Effector memory CD8-positive, alpha-beta T cell (primary cell): ENCODE measurements at regions not wholly inside any gene's neighbourhood (a gene's known extent, or its start where the extent isn't known, plus 50 kb on each side); places are given as distances from the start of the nearest gene placed in this dataset.

Experiments used
- ATAC-seq: fragments of 150-1000 bp; cut with Tn5 transposase; replicated peaks from 2 replicates; pipeline ENCODE4 v1.10.0; 2021; ENCODE audit warnings: mild to moderate bottlenecking, moderate library complexity
- DNase-seq, 3 experiments: peaks; one replicate each; pipeline ENCODE4 v3.0.0; 2021
- H3K27ac Mint-ChIP-seq, 2 donors: one replicate each; pipeline ENCODE4 v1.8.0; 2022; ENCODE audit warnings: mild to moderate bottlenecking in 2 of 2, mixed read lengths in 2 of 2, moderate library complexity in 2 of 2
- H3K27me3 Mint-ChIP-seq, 2 donors: one replicate each; pipeline ENCODE4 v1.8.0; 2022; ENCODE audit warnings: mixed read lengths in 2 of 2
- H3K36me3 Mint-ChIP-seq: one replicate; pipeline ENCODE4 v1.8.0; 2022; ENCODE audit warnings: mild to moderate bottlenecking, moderate library complexity, mixed read lengths; ENCODE audit not compliant: insufficient read depth
- H3K4me1 Mint-ChIP-seq, 2 donors: one replicate each; pipeline ENCODE4 v1.8.0; 2022; ENCODE audit warnings: low read depth in 2 of 2, mixed read lengths in 2 of 2
- H3K4me3 Mint-ChIP-seq, 2 donors: one replicate each; pipeline ENCODE4 v1.8.0; 2022; ENCODE audit warnings: mild to moderate bottlenecking in 2 of 2, mixed read lengths in 2 of 2, moderate library complexity in 2 of 2
- H3K9me3 Mint-ChIP-seq, 2 donors: one replicate each; pipeline ENCODE4 v1.8.0; 2022; ENCODE audit warnings: mixed read lengths in 2 of 2

DNA sequence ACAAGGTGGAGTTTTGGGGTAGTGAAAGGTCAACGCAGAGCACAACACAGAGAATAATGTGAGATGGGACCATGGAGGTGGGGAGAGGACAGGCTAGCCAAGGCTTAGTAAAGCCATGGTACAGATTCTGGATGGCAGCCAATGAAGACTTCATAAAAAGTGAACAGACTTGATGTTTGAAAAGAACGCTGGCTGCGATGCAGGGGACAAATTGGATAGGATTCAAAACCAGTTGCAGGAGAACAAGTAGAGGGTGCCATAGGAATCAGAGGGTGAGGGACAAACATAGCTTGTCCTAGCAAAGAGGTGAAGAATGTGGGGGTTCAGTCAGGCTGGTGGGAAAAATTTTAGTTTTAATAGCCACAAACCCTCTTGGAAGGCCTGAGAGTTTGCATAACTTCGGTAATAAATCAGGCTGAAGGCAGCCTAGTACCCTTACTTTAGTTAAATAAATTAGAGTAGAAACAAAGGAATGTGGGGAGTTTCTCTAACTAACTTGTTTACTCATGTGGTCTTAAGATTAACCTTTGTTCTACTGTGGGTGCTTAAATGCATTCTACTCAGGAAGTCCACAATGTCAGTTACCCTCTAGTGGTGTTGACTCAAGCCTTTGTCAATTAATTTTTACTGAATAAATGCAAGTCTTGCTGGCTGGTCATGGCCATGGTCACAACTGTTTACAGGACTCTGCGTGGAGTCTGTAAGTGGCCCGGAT lies 216.4 kb downstream of the C6orf118 start:
- ATAC-seq (no peak), DNase-seq (no peak)
- peaks cover 11 to 20% of the 10 kb centered on the region in 2 donors for H3K9me3 Mint-ChIP-seq
- no peak overlapping the region for H3K4me3 Mint-ChIP-seq
- H3K27me3 Mint-ChIP-seq, result no peaks in the 10 kb centered on the region
- H3K4me1 Mint-ChIP-seq, result no peaks in the 10 kb centered on the region
- H3K36me3 Mint-ChIP-seq, result no peaks in the 10 kb centered on the region
- H3K27ac Mint-ChIP-seq, result no peak overlapping the region

GRCh38 chr6:165091121-165091785 lies 218.2 kb downstream of the C6orf118 start:
- no peak overlapping the region for H3K27ac Mint-ChIP-seq
- peaks cover 14 to 17% of the 10 kb centered on the region in 2 donors for H3K9me3 Mint-ChIP-seq
- ATAC-seq, result no peak
- no peak overlapping the region for H3K4me3 Mint-ChIP-seq
- no peaks in the 10 kb centered on the region for H3K27me3 Mint-ChIP-seq
- DNase-seq, result no peak
- no peaks in the 10 kb centered on the region for H3K36me3 Mint-ChIP-seq
- H3K4me1 Mint-ChIP-seq, result no peaks in the 10 kb centered on the region

DNA sequence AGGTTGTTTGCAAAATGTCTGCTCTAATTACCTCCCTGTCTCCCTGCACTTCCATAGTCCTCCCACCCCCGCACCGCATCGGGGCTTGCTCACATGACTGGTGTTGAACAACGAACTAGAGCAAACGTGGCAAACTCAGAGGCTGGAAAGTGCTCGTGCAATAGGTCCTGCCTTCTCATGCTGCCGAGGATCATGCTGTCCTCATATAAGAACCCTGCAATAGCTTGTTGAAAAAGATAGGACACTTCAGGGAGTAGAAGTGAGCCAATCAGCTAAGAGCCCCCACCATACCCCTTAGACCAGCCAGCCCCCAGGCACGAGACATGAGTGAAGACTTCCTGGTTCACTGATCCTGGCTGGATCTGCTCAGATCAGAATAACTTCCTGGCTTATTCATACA lies 219.2 kb downstream of the C6orf118 start:
- Mint-ChIP-seq H3K9me3 (peaks cover 14 to 18% of the 10 kb centered on the region in 2 donors), H3K4me3 (no peak overlapping the region), H3K36me3 (no peaks in the 10 kb centered on the region), H3K27ac (no peak overlapping the region), H3K27me3 (no peaks in the 10 kb centered on the region), H3K4me1 (no peaks in the 10 kb centered on the region)
- DNase-seq (no peak), ATAC-seq (no peak)

- DNase-seq (no peak), ATAC-seq (no peak)
- H3K27me3 Mint-ChIP-seq, result no peaks in the 10 kb centered on the region
- no peak overlapping the region for H3K4me3 Mint-ChIP-seq
- no peaks in the 10 kb centered on the region for H3K36me3 Mint-ChIP-seq
- peaks cover 12 to 18% of the 10 kb centered on the region in 2 donors for H3K9me3 Mint-ChIP-seq
- no peak overlapping the region for H3K27ac Mint-ChIP-seq
- H3K4me1 Mint-ChIP-seq, result no peaks in the 10 kb centered on the region
Measured at GRCh38 chr6:165086814-165087213, 222.6 kb downstream of the C6orf118 start.

DNA sequence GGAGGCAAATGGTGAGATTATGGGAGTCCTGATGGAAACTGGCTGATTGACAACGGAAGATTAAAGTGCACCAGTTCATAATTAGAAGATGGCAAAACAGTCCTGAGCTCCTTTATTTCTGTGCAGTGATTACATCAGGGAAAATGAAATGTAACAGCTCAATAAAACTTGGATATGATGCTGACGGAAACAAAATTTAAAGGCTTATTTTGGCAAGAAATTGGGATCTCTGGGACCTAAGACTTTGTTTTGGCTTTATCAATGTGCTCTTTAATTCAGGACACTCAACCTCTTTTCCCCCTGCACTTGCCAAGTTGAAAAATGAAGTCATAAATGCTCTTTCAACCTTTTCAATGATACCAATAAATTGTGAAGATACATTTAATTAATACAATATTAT lies 226.8 kb downstream of the C6orf118 start:
- Mint-ChIP-seq H3K36me3 (no peaks in the 10 kb centered on the region), H3K27me3 (no peaks in the 10 kb centered on the region), H3K4me3 (no peak overlapping the region), H3K9me3 (peaks cover 2 to 16% of the 10 kb centered on the region in 2 donors), H3K27ac (no peak overlapping the region), H3K4me1 (no peaks in the 10 kb centered on the region)
- DNase-seq, result no peak
- no peak for ATAC-seq

GRCh38 chr6:165081944-165082532 lies 227.4 kb downstream of the C6orf118 start:
- no peaks in the 10 kb centered on the region for H3K4me1 Mint-ChIP-seq
- no peak for DNase-seq
- H3K4me3 Mint-ChIP-seq, result no peak overlapping the region
- no peak overlapping the region for H3K27ac Mint-ChIP-seq
- no peaks in the 10 kb centered on the region for H3K27me3 Mint-ChIP-seq
- no peaks in the 10 kb centered on the region for H3K36me3 Mint-ChIP-seq
- no peak for ATAC-seq
- peaks cover 2 to 16% of the 10 kb centered on the region in 2 donors for H3K9me3 Mint-ChIP-seq

DNA sequence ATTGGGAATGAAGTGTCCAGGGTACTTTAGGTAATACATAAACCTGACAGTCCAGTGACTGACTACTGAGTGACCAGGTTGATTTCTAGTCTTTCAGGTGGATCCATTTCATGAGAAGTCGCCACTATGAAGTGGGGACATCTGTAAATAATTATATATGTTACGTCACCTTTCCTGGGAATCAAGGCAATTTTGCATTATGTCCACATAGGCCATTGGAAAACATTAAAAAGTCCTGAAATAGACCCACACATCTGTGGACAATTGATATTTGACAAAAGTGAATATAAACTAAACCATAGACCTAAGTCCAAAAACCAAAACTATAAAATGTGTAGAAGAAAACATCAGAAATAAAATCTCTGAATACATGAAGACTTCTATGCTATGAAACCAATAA lies 231.5 kb downstream of the C6orf118 start:
- Mint-ChIP-seq H3K36me3 (no peaks in the 10 kb centered on the region), H3K4me1 (no peaks in the 10 kb centered on the region), H3K27ac (no peak overlapping the region), H3K4me3 (no peak overlapping the region), H3K9me3 (peaks cover 2 to 9% of the 10 kb centered on the region in 2 donors), H3K27me3 (no peaks in the 10 kb centered on the region)
- DNase-seq, result no peak
- no peak for ATAC-seq

DNA sequence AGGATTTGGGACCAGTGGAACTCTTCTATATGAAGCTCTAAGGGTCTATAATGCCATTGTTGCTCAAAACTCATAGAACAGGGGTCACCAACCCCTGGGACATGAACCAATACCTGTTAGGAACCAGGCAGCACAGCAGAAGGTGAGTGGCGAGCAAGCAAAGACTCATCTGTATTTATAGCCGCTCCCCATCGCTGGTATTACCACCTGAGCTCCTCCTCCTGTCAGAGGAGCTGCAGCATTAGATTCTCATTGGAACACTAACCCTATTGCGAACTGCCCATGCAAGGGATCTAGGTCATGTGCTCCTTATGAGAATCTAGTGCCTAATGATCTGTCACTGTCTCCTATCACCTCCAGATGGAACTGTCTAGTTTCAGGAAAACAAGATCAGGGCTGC lies 237.5 kb downstream of the C6orf118 start:
- no peak for ATAC-seq
- DNase-seq, result no peak
- H3K27me3 Mint-ChIP-seq, result no peaks in the 10 kb centered on the region

DNA sequence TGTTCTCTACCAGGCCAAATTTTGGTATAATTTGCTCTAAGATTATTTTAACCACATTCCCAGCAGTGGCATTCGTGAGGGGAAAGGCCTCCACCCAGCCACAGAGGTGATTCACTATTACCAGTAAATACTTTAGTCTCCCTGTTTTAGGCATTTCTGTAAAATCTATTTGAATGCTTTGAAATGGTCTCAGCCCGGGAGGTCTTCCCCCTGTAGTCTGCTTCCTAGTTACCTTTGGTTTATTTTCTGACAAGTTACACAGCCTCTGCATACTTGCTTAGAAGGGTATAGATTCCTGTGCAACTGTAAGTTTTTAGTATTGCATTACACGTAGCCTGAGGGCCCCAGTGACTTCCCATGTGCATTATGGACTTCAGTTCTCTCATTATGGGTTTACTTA lies 248.7 kb downstream of the C6orf118 start:
- ATAC-seq (no peak), DNase-seq (no peak)
- Mint-ChIP-seq H3K36me3 (no peaks in the 10 kb centered on the region), H3K4me3 (no peak overlapping the region), H3K4me1 (no peaks in the 10 kb centered on the region), H3K9me3 (peaks cover 10 to 13% of the 10 kb centered on the region in 2 donors), H3K27me3 (no peaks in the 10 kb centered on the region), H3K27ac (no peak overlapping the region)

More for the DNA sequence above, 237.5 kb downstream of the C6orf118 start:
- Mint-ChIP-seq H3K9me3 (peaks cover 0 to 3% of the 10 kb centered on the region in 2 donors), H3K4me1 (no peaks in the 10 kb centered on the region), H3K4me3 (no peak overlapping the region), H3K36me3 (no peaks in the 10 kb centered on the region), H3K27ac (no peak overlapping the region)

DNA sequence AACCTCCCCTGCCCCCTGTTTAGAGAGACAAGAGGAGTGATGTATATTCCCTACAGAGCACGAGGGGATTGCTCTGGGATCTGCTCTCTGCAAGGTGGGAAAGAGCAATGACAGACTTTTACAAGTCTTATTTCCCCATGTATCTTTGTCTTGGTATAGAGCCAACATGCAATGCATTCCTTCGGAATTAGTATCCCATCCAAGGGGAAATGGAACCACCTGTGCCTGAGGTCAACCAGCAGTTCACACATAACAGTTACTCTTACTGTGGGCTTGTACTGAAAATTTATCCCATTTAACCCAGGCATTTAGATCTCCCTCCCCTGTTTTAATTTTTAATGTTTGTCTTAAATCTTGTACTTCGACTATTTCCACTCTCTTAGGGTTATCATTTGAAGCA lies 250.4 kb downstream of the C6orf118 start:
- ATAC-seq, result no peak
- Mint-ChIP-seq H3K27ac (no peak overlapping the region), H3K4me3 (no peak overlapping the region), H3K27me3 (no peaks in the 10 kb centered on the region), H3K9me3 (peaks cover 8 to 13% of the 10 kb centered on the region in 2 donors), H3K4me1 (no peaks in the 10 kb centered on the region), H3K36me3 (no peaks in the 10 kb centered on the region)
- DNase-seq, result no peak

DNA sequence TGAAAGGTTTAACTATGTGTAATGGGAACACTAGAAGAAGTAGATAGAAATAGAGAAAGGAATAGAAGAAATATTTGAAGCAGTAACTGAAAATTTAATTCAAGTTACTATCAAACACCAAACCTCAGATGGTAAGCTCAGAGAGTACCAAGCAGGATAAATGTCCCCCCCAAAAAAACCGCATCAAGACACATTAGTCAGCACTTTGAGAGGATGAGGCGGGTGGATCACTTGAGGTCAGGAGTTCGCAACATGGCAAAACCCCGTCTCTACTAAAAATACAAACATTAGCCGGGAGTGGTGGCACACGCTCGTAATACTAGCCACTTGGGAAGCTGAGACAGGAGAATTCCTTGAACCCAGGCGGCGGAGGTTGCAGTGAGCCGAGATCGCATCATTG lies 253.1 kb downstream of the C6orf118 start:
- H3K27ac Mint-ChIP-seq, result no peak overlapping the region
- ATAC-seq (no peak), DNase-seq (no peak)
- peaks cover 0 to 5% of the 10 kb centered on the region in 2 donors for H3K9me3 Mint-ChIP-seq
- H3K4me1 Mint-ChIP-seq, result no peaks in the 10 kb centered on the region
- no peaks in the 10 kb centered on the region for H3K36me3 Mint-ChIP-seq
- H3K27me3 Mint-ChIP-seq, result no peaks in the 10 kb centered on the region
- H3K4me3 Mint-ChIP-seq, result no peak overlapping the region

DNA sequence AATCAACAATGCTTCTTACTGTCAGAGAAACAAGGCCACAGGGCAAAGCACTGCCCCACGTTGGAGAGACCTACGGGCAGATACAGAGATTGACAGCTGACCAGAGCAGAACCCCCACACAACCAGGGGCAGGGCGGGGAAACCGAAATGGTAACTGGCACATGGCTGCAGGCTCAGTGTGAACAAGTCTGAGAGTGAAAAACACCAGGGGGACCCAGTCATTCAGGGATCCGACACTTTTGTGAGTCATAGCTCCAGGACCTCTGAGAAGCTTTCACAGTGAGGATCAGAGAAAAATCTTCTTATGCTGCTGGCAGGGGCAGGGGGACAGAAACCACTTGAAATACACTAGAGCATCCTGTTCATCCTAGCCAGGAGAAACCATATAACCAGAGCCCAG lies 254.2 kb downstream of the C6orf118 start:
- H3K4me1 Mint-ChIP-seq, result no peaks in the 10 kb centered on the region
- no peak overlapping the region for H3K27ac Mint-ChIP-seq

GRCh38 chr6:165052561-165053480 lies 256.6 kb downstream of the C6orf118 start:
- no peak for DNase-seq
- no peak for ATAC-seq
- H3K4me3 Mint-ChIP-seq, result no peak overlapping the region

More for the DNA sequence above, 254.2 kb downstream of the C6orf118 start:
- Mint-ChIP-seq H3K36me3 (no peaks in the 10 kb centered on the region), H3K27me3 (no peaks in the 10 kb centered on the region), H3K4me3 (no peak overlapping the region), H3K9me3 (peaks cover 0 to 4% of the 10 kb centered on the region in 2 donors)
- DNase-seq (no peak), ATAC-seq (no peak)

More at GRCh38 chr6:165052561-165053480, 256.6 kb downstream of the C6orf118 start:
- H3K27me3 Mint-ChIP-seq, result no peaks in the 10 kb centered on the region
- H3K27ac Mint-ChIP-seq, result no peak overlapping the region
- no peaks in the 10 kb centered on the region for H3K36me3 Mint-ChIP-seq
- H3K4me1 Mint-ChIP-seq, result no peaks in the 10 kb centered on the region
- peaks cover 4 to 15% of the 10 kb centered on the region in 2 donors for H3K9me3 Mint-ChIP-seq
